ENCODE measurements at regions not wholly inside any gene's neighbourhood (a gene's known extent, or its start where the extent isn't known, plus 50 kb on each side); places are given as distances from the start of the nearest gene placed in this dataset.

DNA sequence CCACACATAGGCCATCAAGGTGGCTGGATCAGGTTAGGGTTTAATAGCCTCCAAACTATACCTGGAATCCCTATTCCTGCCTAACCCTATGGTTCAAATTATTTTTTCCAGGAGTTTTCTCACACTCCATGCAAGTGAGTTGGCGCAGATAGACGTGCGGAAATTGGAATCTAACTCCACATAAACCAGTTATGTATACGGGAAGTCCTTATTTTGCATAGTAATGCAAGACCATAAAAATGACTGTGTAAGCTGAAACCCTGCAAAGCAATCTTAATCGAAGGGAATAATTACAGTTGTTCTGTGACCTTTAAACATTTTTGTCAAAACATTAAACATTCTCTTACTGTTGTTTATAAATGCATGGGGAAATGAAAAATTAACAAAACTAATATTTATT, 200.1 kb upstream of the SIX2 start:
- TF ChIP-seq, protein P1, sequence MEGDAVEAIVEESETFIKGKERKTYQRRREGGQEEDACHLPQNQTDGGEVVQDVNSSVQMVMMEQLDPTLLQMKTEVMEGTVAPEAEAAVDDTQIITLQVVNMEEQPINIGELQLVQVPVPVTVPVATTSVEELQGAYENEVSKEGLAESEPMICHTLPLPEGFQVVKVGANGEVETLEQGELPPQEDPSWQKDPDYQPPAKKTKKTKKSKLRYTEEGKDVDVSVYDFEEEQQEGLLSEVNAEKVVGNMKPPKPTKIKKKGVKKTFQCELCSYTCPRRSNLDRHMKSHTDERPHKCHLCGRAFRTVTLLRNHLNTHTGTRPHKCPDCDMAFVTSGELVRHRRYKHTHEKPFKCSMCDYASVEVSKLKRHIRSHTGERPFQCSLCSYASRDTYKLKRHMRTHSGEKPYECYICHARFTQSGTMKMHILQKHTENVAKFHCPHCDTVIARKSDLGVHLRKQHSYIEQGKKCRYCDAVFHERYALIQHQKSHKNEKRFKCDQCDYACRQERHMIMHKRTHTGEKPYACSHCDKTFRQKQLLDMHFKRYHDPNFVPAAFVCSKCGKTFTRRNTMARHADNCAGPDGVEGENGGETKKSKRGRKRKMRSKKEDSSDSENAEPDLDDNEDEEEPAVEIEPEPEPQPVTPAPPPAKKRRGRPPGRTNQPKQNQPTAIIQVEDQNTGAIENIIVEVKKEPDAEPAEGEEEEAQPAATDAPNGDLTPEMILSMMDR (IDR thresholded peaks at IDR 0.05), result no peak
- no peak for TF ChIP-seq POLR2A (IDR thresholded peaks at IDR 0.05)
